HG02571 (cell line): ENCODE measurements at regions not wholly inside any gene's neighbourhood (a gene's known extent, or its start where the extent isn't known, plus 50 kb on each side); places are given as distances from the start of the nearest gene placed in this dataset.
"Not testable (repeated sequence)": the region's sequence is repeated elsewhere in the genome, so short reads cannot be mapped to it uniquely, and the experiment has no call there.

Experiments used
- ATAC-seq: cut with Tn5 transposase; IDR thresholded peaks from one replicate; pipeline ENCODE4 v1.9.1; 2021; ENCODE audit warnings: mild to moderate bottlenecking, moderate library complexity; ENCODE audit not compliant: unreplicated experiment

GRCh38 chr6:126724821-126725220 is 384.9 kb downstream of the CENPW start:
- no peak for ATAC-seq

- not testable (repeated sequence) for ATAC-seq
Observed at GRCh38 chr6:126726454-126726853, 386.5 kb downstream of the CENPW start.

GRCh38 chr6:126738146-126738545 is 380.3 kb upstream of the RSPO3 start:
- no peak for ATAC-seq

- ATAC-seq, result no peak
Observed at GRCh38 chr6:126738641-126739040, 379.8 kb upstream of the RSPO3 start.

GRCh38 chr6:126743076-126743475 is 375.4 kb upstream of the RSPO3 start:
- no peak for ATAC-seq

- ATAC-seq, result no peak
Observed at GRCh38 chr6:126747728-126748540, 370.5 kb upstream of the RSPO3 start.

GRCh38 chr6:126753606-126754005 is 364.9 kb upstream of the RSPO3 start:
- ATAC-seq, result no peak

GRCh38 chr6:126761854-126762253 is 356.6 kb upstream of the RSPO3 start:
- ATAC-seq, result no peak

- no peak for ATAC-seq
Observed at GRCh38 chr6:126764104-126764503, 354.4 kb upstream of the RSPO3 start.

GRCh38 chr6:126764671-126765070 is 353.8 kb upstream of the RSPO3 start:
- ATAC-seq, result no peak

GRCh38 chr6:126766820-126767219 is 351.7 kb upstream of the RSPO3 start:
- no peak for ATAC-seq

- ATAC-seq, result no peak
Observed at GRCh38 chr6:126767711-126768110, 350.8 kb upstream of the RSPO3 start.

GRCh38 chr6:126770176-126770575 is 348.3 kb upstream of the RSPO3 start:
- no peak for ATAC-seq

- no peak for ATAC-seq
Observed at GRCh38 chr6:126773112-126773805, 345.2 kb upstream of the RSPO3 start.

GRCh38 chr6:126779331-126779730 is 339.1 kb upstream of the RSPO3 start:
- ATAC-seq, result no peak

GRCh38 chr6:126781582-126781981 is 336.9 kb upstream of the RSPO3 start:
- no peak for ATAC-seq

- ATAC-seq, result no peak
Observed at GRCh38 chr6:126784161-126784790, 334.2 kb upstream of the RSPO3 start.

- no peak for ATAC-seq
Observed at GRCh38 chr6:126786262-126786661, 332.2 kb upstream of the RSPO3 start.

- ATAC-seq, result no peak
Observed at GRCh38 chr6:126787635-126788034, 330.8 kb upstream of the RSPO3 start.

- ATAC-seq, result no peak
Observed at GRCh38 chr6:126788861-126789365, 329.6 kb upstream of the RSPO3 start.

GRCh38 chr6:126792340-126793085 is 326.0 kb upstream of the RSPO3 start:
- no peak for ATAC-seq
